HG03342 (cell line): ENCODE measurements at regions not wholly inside any gene's neighbourhood (a gene's known extent, or its start where the extent isn't known, plus 50 kb on each side); places are given as distances from the start of the nearest gene placed in this dataset.
"Not testable (repeated sequence)": the region's sequence is repeated elsewhere in the genome, so short reads cannot be mapped to it uniquely, and the experiment has no call there.

ENCODE experiments used
- ATAC-seq: cut with Tn5 transposase; IDR thresholded peaks from one replicate; pipeline ENCODE4 v1.9.1; 2021; ENCODE audit warnings: mild to moderate bottlenecking, moderate library complexity; ENCODE audit not compliant: unreplicated experiment

DNA sequence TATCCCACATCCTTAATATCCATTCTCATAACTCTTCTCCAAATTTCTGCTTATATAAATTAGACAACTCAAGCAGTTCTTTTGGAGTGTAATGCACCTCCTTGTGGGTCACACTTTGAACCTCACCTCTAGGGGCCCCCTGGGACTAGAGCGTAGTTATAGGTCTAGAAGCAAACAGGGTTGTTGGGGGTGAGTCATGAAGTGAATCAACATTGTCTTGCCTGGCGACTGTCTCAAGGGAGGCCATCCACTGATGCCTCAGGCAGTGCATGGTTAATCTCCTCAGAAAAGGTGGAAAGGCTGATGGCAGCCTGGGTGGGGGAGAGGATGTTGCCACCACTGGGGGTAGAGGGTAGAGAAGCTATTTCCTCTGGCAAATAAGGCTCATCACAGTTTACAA is 129.1 kb downstream of the TNFRSF21 start:
- ATAC-seq, result no peak

DNA sequence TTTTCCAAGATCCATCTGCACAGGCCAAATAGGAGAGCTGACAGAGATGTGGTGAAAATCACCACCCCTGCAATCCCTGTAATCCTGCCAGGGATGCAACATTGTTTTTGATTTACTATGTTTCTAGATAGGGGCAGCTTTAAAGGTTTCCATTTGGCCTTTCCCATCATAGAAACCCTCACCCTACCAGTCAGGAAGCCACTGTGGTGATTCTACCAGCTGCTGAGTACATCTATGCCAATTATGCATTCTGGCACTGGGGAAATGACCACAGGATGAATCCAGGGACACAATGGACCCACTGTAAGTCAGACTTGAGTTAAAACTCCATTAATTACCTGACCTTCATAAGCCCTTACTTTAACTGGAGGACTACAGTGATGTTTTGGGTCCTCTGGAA is 130.4 kb downstream of the TNFRSF21 start:
- no peak for ATAC-seq

DNA sequence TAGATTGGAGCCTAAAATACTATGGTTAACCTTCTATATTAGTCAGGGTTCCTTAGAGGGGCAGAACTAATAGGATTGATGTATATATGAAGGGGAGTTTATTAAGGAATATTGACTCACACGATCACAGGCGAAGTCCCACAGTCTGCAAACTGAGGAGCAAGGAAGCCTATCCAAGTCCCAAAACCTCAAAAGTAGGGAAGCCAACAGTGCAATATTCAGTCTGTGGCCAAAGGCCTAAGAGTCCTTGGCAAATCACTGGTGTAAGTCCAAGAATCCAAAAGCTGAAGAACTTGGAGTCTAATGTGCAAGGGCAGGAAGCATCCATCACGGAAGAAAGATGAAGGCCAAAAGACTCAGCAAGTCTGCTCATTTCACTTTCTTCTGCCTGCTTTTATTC is 133.5 kb upstream of the ADGRF1 start:
- ATAC-seq, result no peak

DNA sequence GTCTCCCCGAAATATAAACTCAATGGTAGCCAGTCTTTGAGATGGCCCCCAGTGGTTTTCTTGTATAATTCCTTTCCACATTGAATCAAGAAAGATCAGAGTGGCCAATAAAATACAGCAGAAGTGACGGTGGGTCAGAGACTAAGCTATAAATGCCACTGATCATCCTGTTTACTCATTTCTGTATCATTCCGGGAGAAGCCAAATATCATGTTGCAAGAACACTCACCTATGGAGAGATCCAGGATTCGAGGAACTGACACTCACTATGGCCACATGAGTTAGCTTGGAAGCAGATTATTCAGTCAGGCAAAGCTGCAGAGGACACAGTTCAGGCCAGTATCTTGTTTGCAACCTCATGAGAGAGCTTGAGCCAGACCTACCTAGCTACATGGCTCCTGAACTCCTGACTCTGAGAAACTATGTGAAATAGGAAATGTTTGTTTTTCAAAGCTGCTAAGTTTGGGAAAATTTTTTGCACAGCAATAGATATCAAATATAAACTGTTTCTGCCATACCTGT is 132.4 kb upstream of the ADGRF1 start:
- ATAC-seq, result no peak

DNA sequence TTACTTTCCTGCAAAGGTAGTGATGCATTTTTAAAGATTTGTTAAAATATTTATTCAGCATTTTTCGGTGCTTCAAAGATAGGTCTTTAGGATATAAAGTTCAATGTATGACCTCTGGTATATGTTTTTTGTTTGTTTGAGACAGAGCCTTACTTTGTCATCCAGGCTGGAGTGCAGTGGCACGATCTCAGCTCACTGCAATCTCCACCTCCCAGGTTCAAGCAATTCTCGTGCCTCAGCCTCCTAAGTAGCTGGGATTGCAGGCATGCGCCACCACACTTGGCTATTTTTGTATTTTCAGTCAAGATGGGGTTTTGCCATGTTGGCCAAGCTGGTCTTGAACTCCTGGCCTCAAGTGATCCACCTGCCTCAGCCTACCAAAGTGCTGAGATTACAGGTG is 131.9 kb upstream of the ADGRF1 start:
- ATAC-seq, result not testable (repeated sequence)

DNA sequence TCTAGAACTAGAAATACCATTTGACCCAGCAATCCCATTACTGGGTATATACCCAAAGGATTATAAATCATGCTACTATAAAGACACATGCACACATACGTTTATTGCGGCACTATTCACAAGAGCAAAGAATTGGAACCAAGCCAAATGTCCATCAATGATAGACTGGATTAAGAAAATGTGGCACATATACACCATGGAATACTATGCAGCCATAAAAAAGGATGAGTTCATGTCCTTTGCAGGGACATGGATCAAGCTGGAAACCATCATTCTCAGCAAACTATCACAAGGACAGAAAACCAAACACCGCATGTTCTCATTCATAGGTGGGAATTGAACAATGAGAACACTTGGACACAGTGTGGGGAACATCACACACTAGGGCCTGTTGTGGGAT is 131.0 kb upstream of the ADGRF1 start:
- not testable (repeated sequence) for ATAC-seq

DNA sequence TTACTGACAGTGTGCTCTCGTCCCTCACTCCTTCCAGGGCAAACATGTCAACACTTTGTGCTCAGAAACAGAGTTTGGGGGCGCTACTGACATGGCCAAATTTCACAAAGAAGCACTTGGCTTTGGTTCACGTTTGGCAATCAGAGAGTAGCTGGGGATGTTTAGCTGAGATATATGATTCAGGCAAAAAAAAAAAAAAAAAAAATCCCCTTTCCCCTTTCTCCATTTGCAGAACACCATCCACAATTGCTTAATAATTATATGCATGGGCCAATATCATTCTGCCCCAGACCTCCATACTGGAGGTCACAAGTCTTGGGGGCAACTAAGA is 128.4 kb upstream of the ADGRF1 start:
- ATAC-seq, result no peak

DNA sequence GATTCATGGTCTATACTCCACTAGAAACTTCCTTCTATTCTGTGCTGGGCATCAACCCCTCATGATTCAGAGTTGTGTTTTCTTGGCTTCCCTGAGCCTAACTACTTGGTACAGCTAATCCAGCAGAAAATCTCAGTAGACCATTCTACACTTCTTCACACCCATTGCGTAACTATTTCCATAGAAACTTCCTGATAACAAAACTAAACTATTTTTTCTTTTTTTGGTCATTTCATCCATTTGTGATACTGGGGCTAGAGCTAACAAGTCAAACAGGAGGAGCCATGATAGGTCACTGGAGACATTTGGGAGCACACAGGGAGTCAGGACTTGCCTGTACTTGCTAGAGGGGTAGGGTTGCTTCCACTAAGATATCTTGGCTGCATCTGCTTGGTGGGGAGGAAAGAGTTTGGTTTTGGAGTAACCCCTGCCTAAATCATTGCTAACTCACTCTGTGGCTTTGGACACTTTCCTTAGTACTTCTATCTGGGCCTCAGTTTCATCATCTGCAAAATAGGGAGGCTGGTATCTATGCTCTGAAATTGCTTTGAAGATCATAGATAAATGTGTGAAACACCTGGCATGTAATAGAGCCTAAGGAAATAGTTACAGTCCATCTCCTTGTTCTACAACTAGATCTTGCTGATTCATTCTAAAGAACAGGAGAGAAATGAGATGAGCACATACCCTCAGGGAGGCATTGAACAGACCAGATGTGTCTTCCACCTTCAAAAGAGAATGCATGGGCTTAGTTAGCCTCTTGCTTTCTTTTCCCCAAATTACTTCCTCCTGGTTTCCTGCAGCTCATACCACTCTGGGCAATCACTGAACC is 127.9 kb upstream of the ADGRF1 start:
- no peak for ATAC-seq

DNA sequence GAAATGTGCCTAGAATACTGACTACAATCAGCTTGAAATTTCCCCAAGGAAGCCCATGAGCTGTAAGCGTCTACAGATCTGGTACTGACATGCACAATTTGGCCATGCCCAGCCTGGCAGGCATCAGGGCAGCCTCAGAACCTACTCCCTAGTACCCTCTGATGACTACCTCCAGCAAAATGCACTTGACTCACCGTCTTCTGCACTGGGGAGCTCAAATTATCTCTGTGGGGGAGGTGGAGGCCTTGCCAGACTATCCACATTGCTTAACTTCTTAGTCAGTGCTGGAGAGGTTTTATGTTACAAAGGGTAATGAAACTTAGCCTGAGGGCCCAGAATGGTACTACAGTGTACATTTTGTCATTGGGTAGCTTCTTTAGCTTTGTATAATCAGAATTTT is 126.0 kb upstream of the ADGRF1 start:
- no peak for ATAC-seq

DNA sequence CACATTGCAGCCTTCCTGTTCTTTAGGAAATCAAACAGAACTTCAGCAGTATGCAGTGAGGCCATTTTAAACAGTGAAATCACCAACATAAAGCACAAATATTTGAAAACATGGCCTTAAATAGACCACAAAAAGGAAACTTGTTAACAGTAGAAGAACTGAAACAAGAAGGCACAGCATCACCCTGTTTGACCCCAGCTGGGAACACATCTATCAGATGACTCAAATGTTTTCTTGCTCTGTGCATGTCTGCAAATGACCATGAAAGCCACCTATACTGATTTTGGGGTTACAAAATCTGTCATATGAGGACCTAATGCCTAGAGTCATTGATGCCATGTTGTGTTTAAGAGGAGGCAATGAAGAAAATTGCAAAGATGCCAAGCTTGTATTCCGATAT is 123.8 kb upstream of the ADGRF1 start:
- ATAC-seq, result peak; percentile 87

DNA sequence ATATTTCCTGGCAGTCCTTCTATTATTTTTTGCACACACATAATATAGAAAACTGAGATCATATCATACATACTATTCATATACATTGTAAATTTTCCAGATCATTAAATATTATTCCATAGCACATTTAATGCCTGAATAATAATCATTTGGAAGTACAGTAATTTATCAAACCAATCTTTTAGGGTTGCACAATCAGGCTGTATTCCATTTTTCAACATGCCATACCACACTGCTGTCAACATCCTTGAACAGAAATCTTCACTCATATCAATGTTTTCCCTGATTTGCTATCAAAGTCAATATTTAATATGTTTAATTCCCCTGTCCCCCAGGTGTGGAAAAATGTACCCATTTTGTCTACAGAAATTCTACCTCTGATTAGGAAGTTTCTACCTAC is 122.7 kb upstream of the ADGRF1 start:
- no peak for ATAC-seq

DNA sequence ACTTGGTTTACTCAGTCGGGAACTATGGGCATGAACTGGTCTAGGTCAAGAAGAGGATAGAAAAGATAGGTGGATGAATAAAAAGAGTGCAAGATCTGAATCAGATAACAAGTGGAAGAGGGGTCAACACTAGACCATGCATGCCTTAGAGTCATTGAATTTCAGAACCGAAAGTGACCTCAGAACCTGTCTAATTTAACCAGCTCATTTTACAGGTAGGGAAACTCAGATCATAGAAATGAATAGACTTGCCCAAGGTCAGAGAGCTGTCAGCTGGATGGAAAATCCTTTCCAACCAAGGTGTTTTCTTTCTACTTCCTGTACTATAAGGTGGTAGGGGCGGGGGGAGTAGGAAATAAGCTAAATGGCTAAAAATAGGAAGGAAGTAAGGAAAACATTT is 121.4 kb upstream of the ADGRF1 start:
- no peak for ATAC-seq

DNA sequence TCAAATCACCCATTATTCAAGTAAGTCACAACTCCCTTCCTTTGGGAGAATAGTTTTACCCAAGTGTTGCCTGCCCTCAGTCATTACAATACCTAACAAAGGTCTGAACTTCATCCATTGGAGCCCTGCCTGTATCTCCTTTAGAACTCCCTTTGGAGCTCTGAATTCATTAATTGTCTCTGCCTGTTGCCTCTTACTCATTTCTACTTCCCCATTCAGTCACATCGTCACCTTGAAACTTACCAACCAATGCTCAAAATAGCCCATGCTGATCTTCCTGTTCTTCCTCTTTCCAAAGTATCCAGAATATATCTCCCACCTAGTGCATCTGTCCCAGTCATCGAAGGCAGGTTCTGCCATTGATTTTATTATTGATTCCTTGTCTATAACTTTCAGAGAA is 120.7 kb upstream of the ADGRF1 start:
- no peak for ATAC-seq

DNA sequence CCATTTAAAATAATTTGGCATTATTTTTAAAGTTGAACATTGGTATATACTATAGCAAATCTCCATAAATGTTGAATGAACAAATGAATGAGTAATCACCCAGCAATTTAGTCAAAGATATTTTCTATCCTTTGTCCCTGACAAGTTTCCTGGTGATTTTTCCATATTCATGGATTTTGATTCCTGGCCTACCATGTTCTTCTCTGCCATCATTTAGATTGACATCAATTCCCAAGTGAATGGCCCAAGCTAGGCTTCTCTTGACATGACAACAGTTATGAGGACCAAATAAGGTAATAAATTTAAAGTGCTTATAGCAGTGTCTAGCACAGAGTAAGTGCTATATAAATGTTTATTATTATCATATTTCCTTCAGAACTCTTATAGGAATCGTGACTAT is 120.1 kb upstream of the ADGRF1 start:
- ATAC-seq, result no peak

DNA sequence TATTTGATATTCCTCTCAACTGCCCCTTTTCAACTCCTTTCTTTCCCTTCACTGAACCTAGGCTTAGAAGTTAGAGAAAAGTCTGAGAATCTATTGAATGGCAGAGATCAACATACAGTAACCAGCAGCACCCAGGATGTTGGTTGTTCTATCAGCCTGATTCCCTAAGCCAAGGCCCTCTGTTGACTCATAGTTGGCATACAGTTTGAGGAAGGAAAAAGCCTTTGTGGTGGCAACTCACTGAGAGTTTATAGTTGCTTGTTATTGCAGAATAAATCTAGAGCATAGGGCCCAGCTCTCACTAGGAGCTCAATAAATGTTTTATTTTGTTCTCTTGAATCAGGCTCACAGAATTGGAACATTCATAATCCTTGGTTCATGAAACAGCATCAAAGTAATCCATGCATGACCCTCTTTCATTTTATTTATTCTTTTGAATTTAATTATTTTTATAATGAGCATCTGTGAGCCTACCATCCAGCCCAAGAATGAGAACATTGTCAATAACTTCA is 119.1 kb upstream of the ADGRF1 start:
- no peak for ATAC-seq

DNA sequence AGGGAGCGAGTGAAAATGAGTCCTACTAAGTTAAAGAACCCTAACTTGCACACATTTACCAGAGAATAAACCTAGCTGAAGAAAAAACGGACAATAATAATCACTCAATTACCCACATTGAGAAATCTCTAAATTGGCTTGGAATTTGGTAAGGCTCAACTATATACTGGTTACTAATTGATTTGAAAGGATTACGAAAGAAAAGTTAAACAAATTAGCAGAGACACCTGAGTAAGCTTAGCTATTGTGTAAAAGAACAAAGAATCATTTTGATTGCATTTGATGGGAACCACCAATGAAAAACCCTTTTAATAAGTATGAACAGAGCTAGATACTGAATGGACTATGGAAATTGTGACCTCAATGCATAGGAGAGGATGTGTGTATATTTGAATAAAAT is 118.6 kb upstream of the ADGRF1 start:
- ATAC-seq, result no peak

DNA sequence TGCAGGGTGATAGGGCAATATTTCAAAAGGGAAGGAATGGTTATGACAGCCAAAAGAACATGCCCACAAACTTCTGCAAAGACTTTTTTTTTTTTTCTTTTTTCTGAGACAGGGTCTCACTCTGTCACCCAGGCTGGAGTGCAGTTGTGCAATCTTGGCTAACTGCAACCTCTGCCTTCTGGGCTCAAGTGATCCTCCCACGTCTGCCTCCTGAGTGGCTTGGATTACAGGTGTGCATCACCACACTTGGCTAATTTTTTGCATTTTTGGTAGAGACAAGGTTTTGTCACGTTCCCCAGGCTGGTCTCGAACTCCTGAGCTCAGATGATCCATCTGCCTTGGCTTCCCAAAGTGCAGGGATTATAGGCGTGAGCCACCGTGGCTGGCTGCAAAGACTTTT is 117.6 kb upstream of the ADGRF1 start:
- no peak for ATAC-seq

DNA sequence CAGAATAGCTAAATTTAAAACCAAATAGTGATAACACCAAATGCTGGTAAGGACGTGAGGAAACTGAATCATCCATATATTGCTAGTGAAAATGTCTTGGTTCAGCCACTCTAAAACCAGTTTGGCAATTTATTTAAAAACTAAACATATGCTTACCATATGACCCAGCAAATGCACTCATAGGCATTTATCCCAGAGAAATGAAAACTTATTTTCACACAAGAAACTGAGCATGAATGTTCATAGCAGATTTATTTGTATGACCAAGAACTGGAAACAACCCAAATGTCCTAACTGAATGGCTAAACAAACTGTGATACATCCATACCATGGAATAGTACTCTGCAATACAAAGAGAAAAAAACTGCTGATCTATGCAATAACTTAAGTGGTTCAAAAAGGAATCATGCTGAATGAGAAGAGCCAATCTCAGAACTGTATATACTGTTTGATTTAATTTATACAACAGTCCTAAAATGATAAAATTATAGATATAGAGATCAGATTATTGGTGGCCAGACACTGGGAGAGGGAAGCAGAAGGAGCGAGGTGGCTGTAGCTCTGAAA is 115.6 kb upstream of the ADGRF1 start:
- no peak for ATAC-seq

DNA sequence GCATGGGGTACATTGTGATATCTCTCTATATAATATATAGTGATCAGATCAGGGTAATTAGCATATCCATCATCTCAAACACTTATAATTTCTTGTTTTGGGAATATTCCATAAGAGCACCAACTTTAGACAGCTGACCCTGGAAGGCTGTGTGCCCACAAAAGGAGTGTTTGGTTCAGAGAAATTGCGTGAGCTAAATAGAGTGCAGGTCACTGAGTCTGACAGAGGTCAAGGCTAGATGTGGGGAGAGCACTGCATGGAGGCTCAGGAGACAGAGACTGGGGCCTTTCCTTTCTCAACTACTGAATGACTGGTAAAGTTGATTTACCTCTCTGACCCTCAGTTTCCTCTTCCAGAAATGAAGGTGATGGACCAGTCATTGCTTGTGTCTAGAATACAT is 114.9 kb upstream of the ADGRF1 start:
- no peak for ATAC-seq

DNA sequence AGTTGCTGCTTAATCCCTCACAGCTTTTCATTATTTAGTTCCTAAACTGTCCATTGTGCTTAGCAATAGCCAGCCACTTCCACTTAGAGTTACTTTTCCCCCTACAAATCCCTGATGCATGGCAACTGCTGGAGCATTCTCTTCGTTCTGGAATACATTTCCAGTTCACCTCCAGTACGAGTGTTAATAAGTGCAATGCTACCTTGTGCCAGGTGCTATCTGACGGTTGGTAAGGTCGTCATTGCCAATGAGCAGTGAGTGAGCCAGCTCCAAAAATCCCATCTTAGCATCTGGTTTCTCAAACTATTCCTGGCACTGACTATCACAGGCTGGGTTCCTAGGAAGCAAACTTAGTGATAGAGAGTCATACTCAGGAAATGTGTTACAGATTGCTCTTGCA is 114.1 kb upstream of the ADGRF1 start:
- ATAC-seq, result no peak

DNA sequence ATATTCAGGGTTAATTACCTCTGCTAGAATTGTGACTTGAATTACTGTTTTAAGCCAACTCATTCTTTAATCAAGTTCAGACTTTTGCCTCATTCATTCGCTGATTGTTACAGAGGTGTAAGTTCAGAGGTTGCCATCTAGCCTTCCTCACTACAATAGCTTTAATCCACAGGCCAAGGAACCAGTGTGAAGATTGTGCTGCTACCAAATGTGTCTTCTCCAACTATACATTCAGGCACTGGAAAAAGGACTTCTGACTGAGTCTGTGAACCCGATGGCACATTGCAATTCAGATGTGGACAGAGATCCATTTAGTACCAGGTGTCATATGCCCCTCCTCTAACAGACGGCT is 111.2 kb upstream of the ADGRF1 start:
- no peak for ATAC-seq

DNA sequence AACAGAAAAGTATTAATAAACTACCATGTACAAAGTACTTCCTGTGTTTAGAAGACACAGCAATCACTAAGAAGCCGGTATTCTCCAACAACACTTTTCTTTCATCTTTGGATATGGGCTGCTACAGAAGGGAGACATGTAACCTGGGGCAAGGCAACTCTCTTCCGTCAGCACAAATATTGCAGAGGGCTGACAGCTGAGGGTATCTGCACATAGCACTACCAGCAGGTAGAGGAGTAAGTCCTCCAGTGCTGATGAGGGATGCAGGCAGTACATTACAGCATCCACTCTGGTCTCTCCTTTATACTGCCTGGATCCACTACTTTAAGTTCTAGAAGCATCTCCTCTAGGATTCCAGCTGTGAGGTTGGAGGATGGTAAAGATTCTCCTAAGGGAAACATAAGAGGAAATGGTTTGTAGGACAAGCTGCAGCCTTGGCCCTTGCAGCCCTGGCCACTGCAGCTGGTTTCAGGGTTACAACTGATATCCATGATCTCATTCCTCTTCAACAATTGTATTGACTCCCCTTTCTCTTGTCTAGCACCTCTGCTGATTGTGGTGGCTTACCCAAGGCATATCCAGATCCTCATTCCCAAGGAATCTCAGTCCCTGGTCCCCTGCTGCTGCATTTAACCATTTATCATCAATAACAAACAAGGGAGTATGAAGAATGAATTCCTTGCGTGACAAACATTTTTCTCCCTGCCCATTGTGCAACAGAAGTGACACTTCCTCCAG is 110.7 kb upstream of the ADGRF1 start:
- ATAC-seq, result no peak
